ENCODE measurements at regions not wholly inside any gene's neighbourhood (a gene's known extent, or its start where the extent isn't known, plus 50 kb on each side); places are given as distances from the start of the nearest gene placed in this dataset.

- ChIA-PET POLR2A (no interaction called here), CTCF (no interaction called here)
- H3K4me3 Mint-ChIP-seq: no peak overlapping the region
- peaks cover 2 to 7% of the 10 kb centered on the region in 2 experiments for H3K27me3 ChIP-seq (replicated peaks in 1 of 2; ENCODE audit: control insufficient read depth in 2 of 2, extremely low read depth in 1 of 2, insufficient read depth in 2 of 2, low read length in 1 of 2)
- no peaks in the 10 kb centered on the region for H3K4me1 ChIP-seq (ENCODE audit: control insufficient read depth in 1 of 2, extremely low read depth in 1 of 2, insufficient read depth in 2 of 2, low read length in 2 of 2)
- H3K36me3 ChIP-seq (ENCODE audit: control insufficient read depth in 2 of 2, extremely low read depth in 1 of 2, insufficient read depth in 1 of 2, low read length in 1 of 2): no peaks in the 10 kb centered on the region
- no peak overlapping the region for H3K4me3 ChIP-seq (ENCODE audit: control insufficient read depth in 1 of 2, extremely low read depth in 1 of 2, low read length in 1 of 2)
- no peaks in the 10 kb centered on the region for H3K36me3 Mint-ChIP-seq
- H3K9me3 ChIP-seq: no peaks in the 10 kb centered on the region
- WGBS (ENCODE audit: insufficient coverage): 84% methylated on average over 10 of the region's 24 CpGs
- DNase-seq (no peak), ATAC-seq (replicated peaks in 1 of 4) (no peak)
- no peaks in the 10 kb centered on the region for H3K9me3 Mint-ChIP-seq
- no peaks in the 10 kb centered on the region for H3K4me1 Mint-ChIP-seq
- no peak overlapping the region for H3K27ac Mint-ChIP-seq
- peaks cover 24 to 34% of the 10 kb centered on the region in 2 donors for H3K27me3 Mint-ChIP-seq
- H3K27ac ChIP-seq (ENCODE audit: low read length): no peak overlapping the region
Measured at GRCh38 chr6:900716-901605, 208.0 kb upstream of the EXOC2 start.

GRCh38 chr6:897528-898207, 204.7 kb upstream of the EXOC2 start:
- Mint-ChIP-seq H3K27me3 (peaks cover 24 to 34% of the 10 kb centered on the region in 2 donors), H3K9me3 (no peaks in the 10 kb centered on the region), H3K4me3 (no peak overlapping the region), H3K4me1 (no peaks in the 10 kb centered on the region), H3K27ac (no peak overlapping the region), H3K36me3 (no peaks in the 10 kb centered on the region)
- CTCF ChIA-PET: no interaction called here
- no peak for DNase-seq
- H3K27me3 ChIP-seq (replicated peaks in 1 of 2; ENCODE audit: control insufficient read depth in 2 of 2, extremely low read depth in 1 of 2, insufficient read depth in 2 of 2, low read length in 1 of 2): peaks cover 2 to 14% of the 10 kb centered on the region in 2 experiments
- H3K9me3 ChIP-seq: no peaks in the 10 kb centered on the region
- ATAC-seq (replicated peaks in 1 of 4): no peak
- no peak overlapping the region for H3K27ac ChIP-seq (ENCODE audit: low read length)
- H3K36me3 ChIP-seq (ENCODE audit: control insufficient read depth in 2 of 2, extremely low read depth in 1 of 2, insufficient read depth in 1 of 2, low read length in 1 of 2): no peaks in the 10 kb centered on the region
- no peak overlapping the region for H3K4me3 ChIP-seq (ENCODE audit: control insufficient read depth in 1 of 2, extremely low read depth in 1 of 2, low read length in 1 of 2)
- H3K4me1 ChIP-seq (ENCODE audit: control insufficient read depth in 1 of 2, extremely low read depth in 1 of 2, insufficient read depth in 2 of 2, low read length in 2 of 2): no peaks in the 10 kb centered on the region
- 46% methylated on average over 11 of the region's 12 CpGs for WGBS (ENCODE audit: insufficient coverage)
- POLR2A ChIA-PET: no interaction called here

GRCh38 chr6:894274-894673, 201.3 kb upstream of the EXOC2 start:
- Mint-ChIP-seq H3K9me3 (no peaks in the 10 kb centered on the region), H3K4me1 (no peaks in the 10 kb centered on the region), H3K27me3 (peaks cover 19 to 23% of the 10 kb centered on the region in 2 donors), H3K36me3 (no peaks in the 10 kb centered on the region), H3K4me3 (no peak overlapping the region), H3K27ac (no peak overlapping the region)
- ChIA-PET POLR2A (no interaction called here), CTCF (interaction anchor here in 1 of 2 donors (0.5 to 0.7 kb wide), 2 partner anchors 94 to 304 kb away, joined by 4 read pairs; no protein-coding TSS in a partner anchor)
- 87% methylated on average over 5 of the region's 6 CpGs for WGBS (ENCODE audit: insufficient coverage)
- Histone ChIP-seq H3K4me1 (ENCODE audit: control insufficient read depth in 1 of 2, extremely low read depth in 1 of 2, insufficient read depth in 2 of 2, low read length in 2 of 2) (no peaks in the 10 kb centered on the region), H3K9me3 (no peaks in the 10 kb centered on the region), H3K36me3 (ENCODE audit: control insufficient read depth in 2 of 2, extremely low read depth in 1 of 2, insufficient read depth in 1 of 2, low read length in 1 of 2) (no peaks in the 10 kb centered on the region), H3K27ac (ENCODE audit: low read length) (no peak overlapping the region), H3K27me3 (replicated peaks in 1 of 2; ENCODE audit: control insufficient read depth in 2 of 2, extremely low read depth in 1 of 2, insufficient read depth in 2 of 2, low read length in 1 of 2) (peaks cover 2 to 15% of the 10 kb centered on the region in 2 experiments), H3K4me3 (ENCODE audit: control insufficient read depth in 1 of 2, extremely low read depth in 1 of 2, low read length in 1 of 2) (no peak overlapping the region)
- ATAC-seq (replicated peaks in 1 of 4) (no peak), DNase-seq (no peak)

GRCh38 chr6:890995-891394, 198.1 kb upstream of the EXOC2 start:
- Histone ChIP-seq H3K9me3 (no peaks in the 10 kb centered on the region), H3K4me1 (ENCODE audit: control insufficient read depth in 1 of 2, extremely low read depth in 1 of 2, insufficient read depth in 2 of 2, low read length in 2 of 2) (no peaks in the 10 kb centered on the region), H3K36me3 (ENCODE audit: control insufficient read depth in 2 of 2, extremely low read depth in 1 of 2, insufficient read depth in 1 of 2, low read length in 1 of 2) (no peaks in the 10 kb centered on the region), H3K27ac (ENCODE audit: low read length) (no peak overlapping the region), H3K27me3 (replicated peaks in 1 of 2; ENCODE audit: control insufficient read depth in 2 of 2, extremely low read depth in 1 of 2, insufficient read depth in 2 of 2, low read length in 1 of 2) (peaks cover 0 to 16% of the 10 kb centered on the region in 2 experiments), H3K4me3 (ENCODE audit: control insufficient read depth in 1 of 2, extremely low read depth in 1 of 2, low read length in 1 of 2) (no peak overlapping the region)
- Mint-ChIP-seq H3K27me3 (peaks cover 0 to 10% of the 10 kb centered on the region in 2 donors), H3K36me3 (no peaks in the 10 kb centered on the region), H3K4me3 (no peak overlapping the region), H3K4me1 (no peaks in the 10 kb centered on the region), H3K27ac (no peak overlapping the region), H3K9me3 (no peaks in the 10 kb centered on the region)
- ATAC-seq (replicated peaks in 1 of 4) (no peak), DNase-seq (no peak)
- POLR2A ChIA-PET: no interaction called here
- WGBS (ENCODE audit: insufficient coverage): 86% methylated on average over 2 of the region's 6 CpGs
- CTCF ChIA-PET: no interaction called here

- POLR2A ChIA-PET: no interaction called here
- Mint-ChIP-seq H3K9me3 (no peaks in the 10 kb centered on the region), H3K36me3 (no peaks in the 10 kb centered on the region), H3K27ac (no peak overlapping the region), H3K4me3 (no peak overlapping the region), H3K4me1 (peaks cover 4 to 6% (median 4%) of the 10 kb centered on the region in 3 donors), H3K27me3 (peaks cover 0 to 10% of the 10 kb centered on the region in 2 donors)
- CTCF ChIA-PET: no interaction called here
- Histone ChIP-seq H3K4me1 (ENCODE audit: control insufficient read depth in 1 of 2, extremely low read depth in 1 of 2, insufficient read depth in 2 of 2, low read length in 2 of 2) (no peaks in the 10 kb centered on the region), H3K9me3 (no peaks in the 10 kb centered on the region), H3K36me3 (ENCODE audit: control insufficient read depth in 2 of 2, extremely low read depth in 1 of 2, insufficient read depth in 1 of 2, low read length in 1 of 2) (no peaks in the 10 kb centered on the region), H3K27ac (ENCODE audit: low read length) (no peak overlapping the region), H3K27me3 (replicated peaks in 1 of 2; ENCODE audit: control insufficient read depth in 2 of 2, extremely low read depth in 1 of 2, insufficient read depth in 2 of 2, low read length in 1 of 2) (peaks cover 0 to 12% of the 10 kb centered on the region in 2 experiments), H3K4me3 (ENCODE audit: control insufficient read depth in 1 of 2, extremely low read depth in 1 of 2, low read length in 1 of 2) (no peak overlapping the region)
- 100% methylated on average over 1 of the region's 3 CpGs for WGBS (ENCODE audit: insufficient coverage)
- ATAC-seq (replicated peaks in 1 of 4) (no peak), DNase-seq (no peak)
Measured at GRCh38 chr6:890201-890600, 197.3 kb upstream of the EXOC2 start.

- no peaks in the 10 kb centered on the region for H3K36me3 Mint-ChIP-seq
- H3K27me3 ChIP-seq (replicated peaks in 1 of 2; ENCODE audit: control insufficient read depth in 2 of 2, extremely low read depth in 1 of 2, insufficient read depth in 2 of 2, low read length in 1 of 2): peaks cover 0 to 9% of the 10 kb centered on the region in 2 experiments
- H3K9me3 Mint-ChIP-seq: no peaks in the 10 kb centered on the region
- no peaks in the 10 kb centered on the region for H3K9me3 ChIP-seq
- DNase-seq (no peak), ATAC-seq (replicated peaks in 1 of 4) (no peak)
- H3K4me1 Mint-ChIP-seq: peaks cover 11 to 13% (median 13%) of the 10 kb centered on the region in 3 donors
- no peaks in the 10 kb centered on the region for H3K36me3 ChIP-seq (ENCODE audit: control insufficient read depth in 2 of 2, extremely low read depth in 1 of 2, insufficient read depth in 1 of 2, low read length in 1 of 2)
- ChIA-PET POLR2A (no interaction called here), CTCF (no interaction called here)
- no peak overlapping the region for H3K27ac Mint-ChIP-seq
- H3K4me3 Mint-ChIP-seq: no peak overlapping the region
- H3K27me3 Mint-ChIP-seq: peaks cover 4 to 10% of the 10 kb centered on the region in 2 donors
- WGBS (ENCODE audit: insufficient coverage): 85% methylated on average over 33 of the region's 35 CpGs
- no peak overlapping the region for H3K27ac ChIP-seq (ENCODE audit: low read length)
- no peaks in the 10 kb centered on the region for H3K4me1 ChIP-seq (ENCODE audit: control insufficient read depth in 1 of 2, extremely low read depth in 1 of 2, insufficient read depth in 2 of 2, low read length in 2 of 2)
- H3K4me3 ChIP-seq (ENCODE audit: control insufficient read depth in 1 of 2, extremely low read depth in 1 of 2, low read length in 1 of 2): no peak overlapping the region
Measured at GRCh38 chr6:887583-888235, 194.8 kb upstream of the EXOC2 start.
